ENCODE measurements at regions not wholly inside any gene's neighbourhood (a gene's known extent, or its start where the extent isn't known, plus 50 kb on each side); places are given as distances from the start of the nearest gene placed in this dataset.

DNA sequence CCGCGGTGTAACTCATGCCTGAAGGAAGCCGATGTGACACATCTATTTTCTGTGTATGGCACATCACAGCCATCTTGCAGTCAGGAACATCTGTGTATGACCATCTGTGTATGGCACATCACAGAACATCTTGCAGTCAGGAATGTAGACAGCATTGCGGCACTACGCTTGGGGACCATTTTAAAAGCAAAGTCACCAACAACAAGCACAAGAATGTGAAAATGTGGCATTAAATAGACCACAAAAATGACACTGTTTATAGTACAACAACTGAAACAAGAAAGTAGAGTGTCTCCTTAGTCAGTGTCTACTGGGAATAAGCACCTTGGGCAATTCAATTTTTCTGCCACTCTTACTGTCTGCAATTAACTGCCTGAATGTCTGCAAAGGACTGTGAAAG is 124.4 kb downstream of the HGF start:
- TF ChIP-seq, protein P1, sequence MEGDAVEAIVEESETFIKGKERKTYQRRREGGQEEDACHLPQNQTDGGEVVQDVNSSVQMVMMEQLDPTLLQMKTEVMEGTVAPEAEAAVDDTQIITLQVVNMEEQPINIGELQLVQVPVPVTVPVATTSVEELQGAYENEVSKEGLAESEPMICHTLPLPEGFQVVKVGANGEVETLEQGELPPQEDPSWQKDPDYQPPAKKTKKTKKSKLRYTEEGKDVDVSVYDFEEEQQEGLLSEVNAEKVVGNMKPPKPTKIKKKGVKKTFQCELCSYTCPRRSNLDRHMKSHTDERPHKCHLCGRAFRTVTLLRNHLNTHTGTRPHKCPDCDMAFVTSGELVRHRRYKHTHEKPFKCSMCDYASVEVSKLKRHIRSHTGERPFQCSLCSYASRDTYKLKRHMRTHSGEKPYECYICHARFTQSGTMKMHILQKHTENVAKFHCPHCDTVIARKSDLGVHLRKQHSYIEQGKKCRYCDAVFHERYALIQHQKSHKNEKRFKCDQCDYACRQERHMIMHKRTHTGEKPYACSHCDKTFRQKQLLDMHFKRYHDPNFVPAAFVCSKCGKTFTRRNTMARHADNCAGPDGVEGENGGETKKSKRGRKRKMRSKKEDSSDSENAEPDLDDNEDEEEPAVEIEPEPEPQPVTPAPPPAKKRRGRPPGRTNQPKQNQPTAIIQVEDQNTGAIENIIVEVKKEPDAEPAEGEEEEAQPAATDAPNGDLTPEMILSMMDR (IDR thresholded peaks at IDR 0.05; ENCODE audit: extremely low read depth in 1 of 2, insufficient read depth in 1 of 2, low read depth in 1 of 2, low read length in 2 of 2) = no peak
- TF ChIP-seq POLR2AphosphoS5 (IDR thresholded peaks at IDR 0.05; ENCODE audit: insufficient read depth, low read depth, low read length) (no peak), MYC (IDR thresholded peaks at IDR 0.05; ENCODE audit: low read depth, low read length) (no peak), FOS (IDR thresholded peaks at IDR 0.05; ENCODE audit: borderline replicate concordance, insufficient read depth, low read length) (no peak), POLR2A (IDR thresholded peaks at IDR 0.05; ENCODE audit: low read depth, low read length) (no peak), EZH2 (IDR thresholded peaks at IDR 0.05; ENCODE audit: borderline replicate concordance, low read depth, low read length, severe bottlenecking) (no peak), JUN (IDR thresholded peaks at IDR 0.05; ENCODE audit: borderline replicate concordance, insufficient read depth, insufficient read length, low read depth) (no peak), GATA2 (IDR thresholded peaks at IDR 0.05; ENCODE audit: insufficient read depth, insufficient read length, low read depth, low read length) (no peak)
- TF ChIP-seq, protein P2, sequence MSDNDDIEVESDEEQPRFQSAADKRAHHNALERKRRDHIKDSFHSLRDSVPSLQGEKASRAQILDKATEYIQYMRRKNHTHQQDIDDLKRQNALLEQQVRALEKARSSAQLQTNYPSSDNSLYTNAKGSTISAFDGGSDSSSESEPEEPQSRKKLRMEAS (IDR thresholded peaks at IDR 0.05; ENCODE audit: insufficient read depth, insufficient read length) = no peak
